Stimulated activated CD4-positive, alpha-beta T cell treated with anti-CD3 and anti-CD28 coated beads, Interleukin-15, amount 100 ng/mL, for 24 hours (primary cell): ENCODE measurements at regions not wholly inside any gene's neighbourhood (a gene's known extent, or its start where the extent isn't known, plus 50 kb on each side); places are given as distances from the start of the nearest gene placed in this dataset.
A peak's percentile ranks its signal among the peaks of the same experiment; 100 is the strongest.
"Not testable (repeated sequence)": the region's sequence is repeated elsewhere in the genome, so short reads cannot be mapped to it uniquely, and the experiment has no call there.

ENCODE experiments used
- DNase-seq: peaks from one replicate; pipeline ENCODE4 v3.0.0-alpha.2; 2020

DNA sequence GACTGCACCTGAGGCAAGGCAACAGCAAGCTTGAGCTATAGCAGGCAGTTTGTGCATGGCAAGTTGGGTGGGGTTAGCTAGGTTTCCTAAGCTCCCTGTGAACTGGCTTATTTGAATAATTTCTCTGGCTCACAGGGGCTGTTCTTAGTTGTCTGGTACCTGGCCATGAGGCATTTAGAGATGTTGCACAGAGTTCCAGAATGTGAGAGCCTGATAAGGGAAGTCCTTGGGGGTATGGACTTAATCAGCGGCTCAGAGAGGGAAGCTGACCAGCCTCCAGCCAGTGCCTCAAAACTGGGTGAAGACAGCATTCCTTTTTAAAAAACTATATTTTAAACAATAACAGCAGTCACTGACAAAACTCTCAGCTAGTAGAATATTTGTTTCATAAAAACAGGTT lies 307.4 kb downstream of the FZD1 start:
- DNase-seq = no peak

DNA sequence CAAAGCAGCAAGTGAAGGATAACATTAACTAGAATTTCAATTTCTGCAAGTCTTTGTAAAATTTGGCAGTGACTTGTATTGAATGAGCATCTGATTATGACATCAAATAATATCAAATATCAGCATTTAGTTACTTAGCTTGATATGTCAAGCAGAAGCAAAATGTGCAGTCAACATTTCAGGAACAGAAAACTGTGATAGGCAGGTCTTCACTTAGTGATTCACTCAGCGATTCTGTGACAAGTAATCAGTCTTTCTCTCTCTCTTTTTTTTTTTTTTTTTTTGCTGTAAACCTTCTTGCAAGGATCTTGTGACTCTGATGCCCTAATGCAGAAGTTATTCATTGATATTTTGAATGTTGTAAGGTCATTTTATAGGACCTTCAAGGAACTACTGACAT lies 307.1 kb downstream of the MTERF1 start:
- DNase-seq = no peak

DNA sequence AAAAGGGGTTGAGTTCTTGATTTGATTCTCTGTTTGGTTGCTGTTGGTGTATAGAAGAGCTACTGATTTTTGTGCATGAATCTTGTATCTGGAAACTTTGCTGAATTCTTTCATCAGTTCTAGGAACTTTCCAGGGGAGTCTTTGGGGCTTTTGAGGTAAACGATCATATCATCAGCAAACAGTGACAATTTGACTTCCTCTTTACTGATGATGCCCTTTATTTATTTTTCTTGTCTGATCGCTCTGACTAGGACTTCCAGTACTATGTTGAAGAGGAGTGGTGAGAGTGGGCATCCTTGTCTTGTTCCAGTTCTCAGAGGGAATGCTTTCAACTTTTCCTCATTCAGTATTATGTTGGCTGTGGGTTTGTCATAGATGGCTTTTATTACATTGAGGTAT lies 304.0 kb downstream of the MTERF1 start:
- not testable (repeated sequence) for DNase-seq

DNA sequence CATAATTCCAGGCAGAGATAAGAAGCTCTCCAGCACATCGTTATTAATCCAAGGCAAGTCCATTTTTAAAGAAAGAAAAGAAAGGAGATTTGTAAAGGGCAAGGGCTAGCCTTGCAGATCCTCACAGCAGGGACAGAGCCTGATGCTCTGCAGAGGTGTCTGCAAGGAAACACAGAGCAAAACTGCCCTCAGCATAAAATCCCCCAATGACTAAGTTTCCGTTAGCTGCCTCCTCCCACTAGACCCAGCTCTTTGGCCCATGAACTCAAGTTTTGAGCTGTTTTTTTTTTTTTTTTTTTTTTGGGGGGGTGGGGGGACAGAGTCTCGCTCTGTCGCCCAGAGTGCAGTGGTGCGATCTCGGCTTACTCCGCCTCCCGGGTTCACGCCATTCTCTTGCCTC lies 300.7 kb downstream of the MTERF1 start:
- DNase-seq = no peak

DNA sequence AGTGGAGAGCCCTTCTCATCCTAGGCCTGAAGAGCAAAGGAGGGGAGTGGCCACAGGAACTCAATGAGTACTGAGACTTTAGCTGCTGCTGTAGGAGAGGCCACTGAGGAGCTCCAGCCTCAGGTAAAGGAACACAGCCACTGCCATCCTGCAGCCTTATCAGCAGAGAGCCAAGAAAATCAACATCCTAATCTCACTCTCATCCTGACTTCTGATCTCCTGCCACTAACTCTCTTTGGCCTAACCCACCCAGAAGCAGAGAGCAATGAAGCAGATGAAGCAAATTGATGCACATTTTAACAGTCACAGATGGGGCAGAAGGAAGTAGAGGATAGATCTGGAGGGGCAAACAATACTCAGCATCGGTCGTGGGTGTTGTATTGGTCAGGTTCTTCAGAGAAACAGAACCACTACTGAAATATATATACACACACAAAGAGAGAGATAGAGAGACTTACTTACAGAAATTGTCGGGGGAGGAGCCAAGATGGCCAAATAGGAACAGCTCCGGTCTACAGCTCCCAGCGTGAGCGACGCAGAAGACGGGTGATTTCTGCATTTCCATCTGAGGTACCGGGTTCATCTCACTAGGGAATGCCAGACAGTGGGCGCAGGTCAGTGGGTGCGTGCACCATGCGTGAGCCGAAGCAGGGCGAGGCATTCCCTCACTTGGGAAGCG lies 297.6 kb downstream of the MTERF1 start:
- DNase-seq = no peak

DNA sequence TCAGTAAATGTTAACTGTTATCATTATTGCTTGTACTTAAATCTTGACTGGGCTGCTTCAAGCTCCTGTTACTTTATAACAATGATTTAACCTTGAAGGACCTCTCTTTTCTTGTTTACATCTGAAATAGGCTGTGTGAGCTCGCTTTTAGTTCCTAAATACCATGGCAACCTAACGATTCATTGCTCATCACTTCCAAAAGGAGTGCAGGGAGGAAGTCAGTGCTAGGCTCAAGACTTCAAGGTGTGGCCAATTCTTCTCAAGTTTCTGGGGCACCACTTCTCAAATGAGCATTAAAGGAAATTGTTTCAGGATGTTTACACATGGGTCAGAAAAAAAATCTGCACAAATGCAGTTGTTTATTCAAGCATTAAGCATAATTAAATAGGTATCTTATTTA lies 284.2 kb downstream of the MTERF1 start:
- DNase-seq = no peak

DNA sequence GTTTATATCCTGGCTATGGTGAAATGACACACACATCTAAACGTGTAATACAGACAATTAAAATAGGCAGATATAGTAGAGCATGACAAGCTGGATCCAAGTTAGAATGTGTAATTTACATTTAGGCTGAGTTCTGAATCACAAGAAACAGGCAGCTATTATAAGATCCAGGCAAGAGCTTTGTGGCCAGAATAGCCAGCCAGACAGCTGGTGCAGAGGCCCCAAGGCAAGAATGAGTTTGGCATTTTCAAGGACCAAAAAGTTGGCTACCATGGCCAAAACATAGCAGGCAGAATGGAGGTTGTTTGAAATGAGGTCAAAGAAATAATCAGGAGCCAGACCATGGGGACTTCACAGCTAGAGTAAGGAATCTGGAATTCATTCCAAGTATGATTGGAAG lies 281.7 kb downstream of the MTERF1 start:
- no peak for DNase-seq

DNA sequence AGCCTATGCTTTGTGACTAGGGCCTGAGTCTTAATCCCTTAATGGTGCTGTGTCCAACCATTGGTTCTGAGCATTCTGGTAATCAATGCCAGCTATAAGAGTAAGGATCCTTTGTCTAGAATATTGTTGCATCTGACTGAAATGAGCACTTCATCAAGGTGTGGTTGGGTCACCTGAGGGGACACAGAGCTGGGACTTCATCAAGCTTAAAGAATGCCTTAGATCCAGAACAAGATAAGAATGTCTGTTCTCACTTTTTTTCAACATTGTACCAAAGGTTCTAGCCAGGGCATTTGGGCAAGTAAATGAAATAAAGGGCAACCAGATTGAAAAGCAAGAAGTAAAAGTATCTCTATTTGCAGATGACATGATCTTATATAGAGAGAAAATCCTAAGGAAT lies 280.4 kb downstream of the MTERF1 start:
- DNase-seq = no peak

DNA sequence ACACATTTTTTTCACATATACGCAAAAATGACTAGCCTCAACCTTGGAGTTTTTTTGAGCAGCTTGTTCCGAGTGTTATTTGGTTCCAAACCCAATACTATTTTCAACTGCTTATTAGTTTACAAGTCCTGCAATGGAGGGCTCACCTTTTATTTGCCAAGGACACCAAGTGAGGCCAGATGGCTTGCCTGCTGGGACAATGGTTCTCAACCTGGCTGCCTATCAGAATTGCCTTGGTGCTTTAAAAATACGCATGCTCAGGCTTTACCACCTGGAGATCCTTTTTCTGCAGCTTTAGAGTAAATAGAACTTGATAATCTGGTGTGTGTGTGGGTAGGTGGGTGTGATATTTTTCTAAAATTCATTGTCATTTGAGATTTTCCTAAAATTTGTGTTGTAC lies 276.8 kb downstream of the MTERF1 start:
- DNase-seq = no peak

DNA sequence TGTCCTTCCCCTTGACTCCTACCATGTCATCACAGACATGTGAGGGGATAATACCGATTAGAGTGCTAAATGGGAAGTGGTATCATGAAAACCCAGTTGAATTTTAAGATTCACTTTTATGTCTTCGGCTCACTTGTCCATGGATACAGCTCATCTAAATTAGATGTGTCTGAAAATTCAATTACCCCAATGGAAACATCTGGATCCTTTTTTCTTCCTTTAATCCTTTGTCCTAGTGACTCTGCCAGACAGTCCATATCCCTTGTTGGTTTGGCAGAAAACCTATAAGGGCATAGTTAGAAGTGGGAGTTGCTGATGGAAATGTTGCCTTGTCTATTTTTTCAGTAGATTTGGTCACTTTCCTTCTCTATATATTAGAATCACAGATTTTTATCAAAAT lies 271.9 kb downstream of the MTERF1 start:
- no peak for DNase-seq

DNA sequence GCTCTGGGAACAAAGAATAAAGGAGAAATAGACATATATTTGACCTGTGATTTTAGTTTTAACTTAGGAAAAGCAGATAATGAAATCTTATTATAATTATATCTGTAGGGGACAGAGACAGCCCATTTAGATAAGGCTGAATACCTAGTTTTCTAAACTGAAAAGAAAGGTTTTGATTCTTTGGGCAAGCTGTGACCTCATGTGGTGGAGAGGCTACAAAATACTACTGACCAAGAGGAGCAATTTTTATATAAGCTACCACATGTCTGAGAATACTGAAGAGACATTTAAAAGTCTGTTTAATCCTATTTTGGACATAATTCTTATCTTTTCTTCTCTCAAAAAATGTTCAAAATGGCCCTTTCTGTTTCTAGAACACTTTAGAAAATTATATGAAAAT lies 271.0 kb downstream of the MTERF1 start:
- no peak for DNase-seq

DNA sequence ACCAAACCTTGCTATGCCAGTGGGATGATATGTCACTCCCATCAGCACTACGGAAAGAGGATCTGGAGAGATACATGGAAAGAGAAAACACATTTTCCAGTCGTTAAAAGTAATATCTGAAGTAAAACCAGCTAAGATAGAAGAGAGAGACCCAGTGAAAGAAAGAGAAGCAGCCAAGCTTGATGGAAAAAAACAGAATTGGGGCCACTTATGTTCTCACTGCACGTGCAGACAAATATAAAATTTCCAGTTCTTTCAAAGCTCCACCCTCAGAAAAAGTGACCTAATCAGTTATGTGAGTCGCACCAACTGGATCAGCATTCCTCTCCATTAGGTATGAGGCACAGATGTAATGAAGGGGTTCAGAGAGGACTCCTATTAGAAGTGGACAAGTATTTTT lies 266.1 kb downstream of the MTERF1 start:
- DNase-seq = no peak

DNA sequence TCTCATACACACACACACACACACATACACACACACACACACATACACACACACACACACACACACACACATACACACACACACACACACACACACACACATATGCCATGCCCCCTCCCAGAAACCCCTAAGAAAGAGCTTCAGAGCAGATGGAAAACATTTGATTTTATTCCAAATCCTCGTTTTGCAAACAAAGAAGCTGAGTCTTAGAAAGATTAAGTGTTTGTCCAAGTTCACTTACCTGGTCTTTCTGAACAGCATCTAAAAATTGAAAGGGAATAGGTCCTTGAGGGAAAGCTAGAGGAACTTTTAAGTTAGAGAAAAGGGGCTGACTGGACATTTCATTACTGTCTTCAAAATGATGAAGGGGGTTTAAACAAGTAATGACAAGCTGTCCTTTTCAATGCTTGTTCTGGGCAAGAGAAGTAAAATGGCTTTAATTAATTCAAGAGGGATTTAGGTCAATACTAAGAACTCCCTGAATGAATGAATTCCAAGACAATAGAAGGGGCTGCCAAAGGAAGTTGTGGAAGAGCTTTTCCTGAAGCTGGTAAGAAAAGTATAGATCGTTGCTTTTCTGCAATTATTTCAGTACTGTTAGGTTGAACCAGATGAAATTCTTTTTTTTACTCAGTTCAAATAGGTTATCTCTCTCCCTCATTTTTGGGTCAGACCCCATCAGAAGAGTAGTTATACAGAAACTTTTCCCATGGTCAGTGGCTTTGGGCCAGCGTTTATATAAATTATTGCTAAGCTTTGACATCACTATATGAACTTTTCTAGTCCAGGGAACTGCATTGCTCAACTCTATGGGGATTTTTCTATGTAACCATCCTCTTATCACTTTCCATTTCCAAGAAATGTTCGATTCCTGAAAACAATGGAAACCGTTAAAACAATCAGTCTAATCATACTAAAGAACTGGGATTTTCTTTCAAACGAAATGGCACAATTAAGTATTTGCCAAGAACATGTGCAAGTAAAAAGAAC lies 261.4 kb downstream of the MTERF1 start:
- no peak for DNase-seq

DNA sequence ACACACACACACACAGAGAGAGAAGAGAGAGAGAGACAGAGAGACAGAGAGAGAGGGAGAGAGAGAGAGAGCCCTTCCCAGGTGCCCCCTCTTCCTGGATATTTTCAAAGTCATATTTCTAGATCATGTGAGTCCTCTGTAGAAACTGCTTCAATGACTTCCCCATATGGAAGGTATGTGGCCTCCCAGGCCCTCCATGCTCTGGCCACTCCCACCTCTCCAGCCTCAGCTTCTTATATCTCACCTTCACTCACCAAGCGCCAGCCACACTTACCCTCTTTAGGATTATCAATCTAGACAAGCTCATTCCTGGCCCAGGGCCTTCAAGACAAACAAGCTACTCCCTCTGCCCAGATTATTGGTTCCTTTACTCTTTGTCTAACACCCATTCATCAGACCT lies 259.7 kb downstream of the MTERF1 start:
- no peak for DNase-seq

DNA sequence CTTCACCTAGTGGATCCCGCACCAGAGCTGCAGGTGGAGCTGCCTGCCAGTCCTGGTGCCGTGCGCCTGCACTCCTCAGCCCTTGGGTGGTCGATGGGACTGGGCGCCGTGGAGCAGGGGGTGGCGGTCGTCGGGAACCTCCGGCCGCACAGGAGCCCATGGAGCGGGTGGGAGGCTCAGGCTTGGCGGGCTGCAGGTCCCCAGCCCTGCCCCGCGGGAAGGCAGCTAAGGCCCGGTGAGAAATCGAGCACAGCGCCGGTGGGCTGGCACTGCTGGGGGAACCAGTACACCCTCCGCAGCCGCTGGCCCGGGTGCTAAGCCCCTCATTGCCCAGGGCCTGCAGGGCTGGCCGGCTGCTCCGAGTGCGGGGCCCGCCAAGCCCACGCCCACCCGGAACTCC lies 253.2 kb downstream of the MTERF1 start:
- DNase-seq = not testable (repeated sequence)

DNA sequence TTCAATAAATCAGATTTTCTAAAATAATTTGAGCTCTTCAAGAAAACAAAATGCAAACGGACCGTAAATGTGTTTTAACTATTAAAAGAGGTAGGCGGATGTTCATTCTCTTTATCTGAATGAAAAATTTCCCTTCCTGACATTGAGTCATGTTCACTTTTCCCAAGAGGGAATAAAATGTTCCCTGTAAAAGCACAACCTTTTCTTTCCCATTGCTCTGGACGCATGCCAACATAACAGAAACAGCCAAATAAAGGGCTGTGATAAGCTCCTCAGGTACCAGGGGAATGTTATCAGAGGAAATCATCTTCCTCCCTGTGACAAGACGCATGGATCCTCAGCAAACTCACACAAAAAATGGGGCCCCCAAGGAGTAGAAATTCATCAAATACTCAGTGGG lies 251.8 kb downstream of the MTERF1 start:
- DNase-seq = no peak

DNA sequence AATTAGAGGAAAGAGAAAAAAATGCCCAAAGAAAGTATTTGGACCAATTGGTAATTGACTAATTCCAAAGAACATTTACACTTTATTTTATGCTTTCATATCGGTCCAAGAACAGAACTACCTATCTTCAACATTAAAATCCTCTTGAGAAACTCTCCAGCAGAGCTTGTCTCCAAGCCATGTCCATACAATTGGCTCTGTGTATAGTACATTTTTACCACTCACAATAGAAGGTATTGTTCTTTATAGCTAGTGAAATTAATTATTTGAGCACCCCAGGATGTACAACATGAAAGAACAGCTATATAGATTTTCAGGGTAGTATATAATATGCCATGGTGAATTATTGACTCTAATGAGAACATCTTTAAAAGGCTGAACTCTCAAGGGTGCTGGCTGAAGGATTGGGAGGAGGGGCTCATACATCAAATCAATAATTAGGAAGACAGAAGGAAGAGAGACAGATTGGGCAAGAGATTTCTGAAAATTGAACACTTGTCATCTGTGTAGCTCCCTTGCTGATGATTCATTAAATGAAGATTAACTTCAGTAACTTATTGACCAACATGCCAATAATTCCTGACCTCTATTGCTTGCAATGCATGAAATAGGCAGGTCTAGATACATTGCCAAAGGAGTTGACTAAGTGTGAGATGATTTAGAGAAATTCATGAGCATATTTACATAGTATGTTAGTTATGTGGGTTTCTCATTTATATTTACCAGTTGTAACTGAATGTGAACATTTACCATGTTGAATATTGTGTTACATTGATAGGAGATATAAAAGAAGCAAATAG lies 249.7 kb downstream of the MTERF1 start:
- no peak for DNase-seq

DNA sequence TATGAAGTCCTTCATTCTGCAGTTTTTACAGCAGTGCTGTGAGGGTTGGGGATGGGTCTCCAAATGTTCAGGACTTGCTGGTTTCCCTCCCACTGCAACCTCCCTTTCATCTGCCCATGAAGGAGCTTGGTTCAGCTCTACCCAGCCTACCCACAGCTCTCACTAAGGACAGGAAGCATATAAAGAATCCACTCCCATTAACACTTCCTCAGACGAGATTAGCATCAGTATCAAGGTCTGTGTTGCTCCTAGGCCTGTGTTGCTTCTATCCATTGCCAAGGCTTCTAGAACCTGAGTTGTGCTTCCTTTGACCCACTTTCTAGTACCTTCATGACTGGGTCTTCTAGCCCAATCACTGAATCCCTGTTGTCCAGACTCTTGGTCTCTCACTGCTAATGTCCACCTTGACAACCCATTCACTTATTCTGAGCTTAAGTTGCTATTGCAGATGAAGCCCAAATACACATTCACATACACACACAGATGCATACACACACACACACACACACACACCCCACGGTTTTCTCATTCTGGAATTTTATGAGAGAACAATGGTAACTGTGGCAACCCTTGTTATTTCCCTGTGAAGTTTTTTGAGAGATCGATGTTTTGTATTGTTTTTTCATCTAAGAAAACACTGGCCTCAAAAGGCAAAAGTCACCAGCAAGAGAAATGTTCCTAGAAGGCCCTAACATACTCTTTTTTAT lies 248.1 kb downstream of the MTERF1 start:
- DNase-seq = no peak

DNA sequence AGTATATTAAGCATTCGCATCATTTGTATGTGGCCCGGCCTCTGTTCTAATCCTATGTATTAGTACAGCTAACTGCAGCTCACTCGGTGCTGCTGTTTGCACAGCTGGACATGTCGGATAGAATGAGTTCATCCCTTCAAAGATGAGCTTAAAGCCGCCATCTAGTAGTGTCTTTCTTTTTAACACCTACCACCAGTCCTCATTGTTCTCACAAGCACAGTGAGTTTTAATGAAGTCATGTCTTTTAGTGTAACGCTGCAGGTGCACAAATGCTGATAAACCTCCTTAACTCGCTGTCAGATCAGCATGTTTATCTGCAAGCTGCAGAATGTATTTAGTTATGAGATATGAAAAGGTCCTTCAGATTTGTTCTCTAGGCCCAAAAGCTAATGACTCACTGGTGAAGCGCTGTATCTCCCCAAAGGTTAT lies 247.5 kb downstream of the MTERF1 start:
- DNase-seq = no peak

DNA sequence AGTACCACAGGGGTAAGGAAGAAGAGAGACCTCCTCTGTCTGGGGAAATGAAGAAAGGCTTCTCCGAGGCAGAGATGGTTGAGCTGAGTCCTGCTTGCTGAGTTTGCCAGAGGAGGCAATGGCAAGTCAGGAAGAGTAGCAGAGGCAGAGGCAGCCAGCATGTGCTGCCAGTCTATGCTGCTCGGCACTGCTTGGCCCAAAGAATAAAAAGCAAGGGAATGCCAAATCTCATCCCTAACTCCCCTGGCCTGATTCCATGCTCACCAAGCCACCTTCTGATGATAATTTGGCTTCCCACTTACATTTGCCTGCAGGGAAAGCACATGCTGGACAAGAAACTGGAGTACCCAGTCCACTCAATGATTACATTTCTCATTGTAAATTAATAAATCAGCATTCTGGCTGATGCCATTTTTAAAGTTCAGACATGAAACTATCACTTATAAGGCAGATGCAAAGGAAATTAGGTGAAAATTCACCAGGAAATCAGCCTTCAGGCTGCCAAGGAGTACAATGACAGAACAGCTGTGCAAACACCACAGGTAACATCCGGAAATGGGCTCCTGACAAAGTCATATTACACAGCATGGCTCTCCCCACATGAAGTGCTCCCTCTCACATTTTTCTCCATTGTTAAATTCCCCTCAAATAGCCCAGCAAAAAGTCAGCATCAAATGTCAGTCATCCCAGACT lies 245.9 kb downstream of the MTERF1 start:
- no peak for DNase-seq

DNA sequence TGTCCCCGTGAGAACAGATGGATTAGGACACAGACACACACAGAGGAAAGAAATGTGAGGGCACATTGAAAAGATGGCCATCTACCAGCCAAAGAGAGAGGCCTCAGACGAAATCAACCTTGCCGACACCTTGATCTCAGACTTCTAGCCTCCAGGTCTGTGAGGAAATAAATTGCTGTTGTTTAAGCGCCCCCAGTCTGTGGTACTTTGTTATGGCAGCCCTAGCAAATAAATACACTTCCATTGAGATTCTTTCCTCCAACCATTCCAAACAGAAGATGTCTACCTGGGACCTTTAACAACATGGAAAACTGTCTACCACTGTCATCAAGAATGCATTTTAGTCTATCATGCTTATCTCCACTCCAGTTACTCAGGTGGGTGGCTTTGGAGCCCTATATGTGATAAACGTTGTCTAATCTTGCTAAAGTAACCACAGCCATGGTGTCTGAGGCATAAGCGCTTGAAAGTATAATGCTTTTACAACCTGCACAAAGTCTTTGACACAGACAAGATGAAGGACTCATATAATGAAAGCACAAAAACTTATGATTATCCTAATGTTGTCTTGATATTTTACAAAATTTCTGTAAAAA lies 244.3 kb downstream of the MTERF1 start:
- DNase-seq = peak; percentile 4

DNA sequence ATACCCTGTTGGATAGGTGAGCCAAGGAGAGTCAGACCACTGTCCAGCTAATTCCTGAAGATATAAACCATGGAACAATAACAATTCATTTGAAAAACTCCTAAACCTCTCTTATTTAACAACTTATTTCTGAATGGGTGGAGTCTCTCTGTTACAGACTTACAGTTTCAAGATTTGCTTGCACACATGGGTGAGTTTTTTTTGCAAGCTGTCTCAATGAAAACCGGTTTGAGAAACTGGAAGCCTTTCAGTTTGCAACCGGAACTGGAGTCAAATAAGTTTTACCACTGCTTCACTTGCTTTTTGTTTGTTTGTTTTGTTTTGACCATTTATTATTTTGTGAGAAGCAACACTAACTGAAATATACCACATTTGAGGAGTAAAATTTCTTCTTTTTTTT lies 243.8 kb downstream of the MTERF1 start:
- no peak for DNase-seq
